PFSK-1 (cell line): ENCODE measurements at regions not wholly inside any gene's neighbourhood (a gene's known extent, or its start where the extent isn't known, plus 50 kb on each side); places are given as distances from the start of the nearest gene placed in this dataset.

ENCODE experiments used
- SIN3A ChIP-seq: IDR thresholded peaks from 2 replicates; pipeline ENCODE4 v1.6.1; 2012; ENCODE audit warnings: mild to moderate bottlenecking, low read length, moderate library complexity, borderline replicate concordance; ENCODE audit not compliant: insufficient read depth
- TAF1 ChIP-seq: IDR thresholded peaks from 2 replicates; pipeline ENCODE4 v1.6.1; 2012; ENCODE audit warnings: low read length, control low read depth, borderline replicate concordance; ENCODE audit not compliant: insufficient read depth

- TF ChIP-seq SIN3A (no peak), TAF1 (no peak)
These were observed 178.9 kb upstream of the THRB start for GRCh38 chr3:24673596-24673995.
